ENCODE measurements at regions not wholly inside any gene's neighbourhood (a gene's known extent, or its start where the extent isn't known, plus 50 kb on each side); places are given as distances from the start of the nearest gene placed in this dataset.
"Not testable (repeated sequence)": the region's sequence is repeated elsewhere in the genome, so short reads cannot be mapped to it uniquely, and the experiment has no call there.

DNA sequence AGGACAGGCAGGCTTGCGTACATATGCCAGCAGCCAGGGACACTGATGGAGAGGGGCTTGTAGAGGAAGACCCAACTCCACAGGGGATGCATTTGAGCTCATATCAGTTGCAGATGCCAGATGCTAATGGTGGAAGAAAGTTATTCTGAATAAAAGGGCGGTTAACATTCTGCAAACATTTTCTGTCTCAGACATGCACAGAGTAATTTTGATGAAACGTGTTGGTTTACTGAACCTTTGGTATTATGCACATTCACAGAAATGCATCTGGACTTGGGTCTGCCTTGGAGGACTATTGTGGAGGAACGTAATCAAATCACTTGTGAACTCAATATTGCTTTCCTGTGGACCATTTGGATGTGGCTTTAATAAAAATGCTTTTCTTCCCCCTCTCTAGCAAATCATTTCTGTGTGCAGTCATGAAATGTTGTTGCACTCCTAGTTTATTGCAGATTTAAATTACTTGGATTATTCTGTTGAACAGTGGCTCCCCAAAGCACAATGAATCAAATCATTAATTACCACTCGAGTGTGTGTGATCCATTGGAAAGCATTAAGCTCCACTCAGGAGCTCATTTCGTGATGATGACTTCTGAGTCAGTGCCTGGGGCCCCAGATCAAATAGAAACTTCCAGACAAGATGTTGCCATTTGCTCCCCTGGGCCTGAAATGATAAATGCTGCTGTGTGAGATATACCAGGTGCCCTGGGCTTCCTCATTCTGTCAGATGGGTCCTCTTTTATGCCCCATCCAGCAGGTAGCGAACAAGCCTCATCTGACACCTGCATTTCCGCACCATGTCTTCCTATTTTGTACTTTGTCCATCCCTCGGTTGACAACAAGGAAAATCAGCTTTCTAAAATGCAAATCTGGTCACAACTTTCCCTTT, 697.0 kb upstream of the HS6ST1 start:
- peak; percentile 17 for DNase-seq

DNA sequence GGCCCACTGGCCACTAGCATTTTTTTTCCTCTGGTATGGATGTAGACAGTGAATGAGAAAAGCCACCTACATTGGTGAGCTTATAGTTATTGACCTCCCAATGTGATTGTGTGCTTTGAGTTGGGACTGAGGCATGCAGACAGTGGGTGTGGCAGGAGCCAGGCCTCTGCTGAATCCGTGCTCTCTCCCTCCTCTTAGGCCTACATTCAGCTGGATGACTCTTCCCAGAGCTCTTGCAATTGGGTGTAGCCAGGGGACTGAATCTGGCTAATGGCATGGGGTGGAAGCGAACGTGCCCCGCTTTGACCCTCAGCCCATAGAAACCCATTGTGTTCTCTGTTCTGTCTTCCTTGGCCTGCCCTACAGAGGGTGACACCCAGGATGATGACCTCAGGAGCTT, 698.3 kb upstream of the HS6ST1 start:
- DNase-seq: no peak

- DNase-seq: no peak
These were observed 706.1 kb upstream of the HS6ST1 start for GRCh38 chr2:129024796-129025195.

DNA sequence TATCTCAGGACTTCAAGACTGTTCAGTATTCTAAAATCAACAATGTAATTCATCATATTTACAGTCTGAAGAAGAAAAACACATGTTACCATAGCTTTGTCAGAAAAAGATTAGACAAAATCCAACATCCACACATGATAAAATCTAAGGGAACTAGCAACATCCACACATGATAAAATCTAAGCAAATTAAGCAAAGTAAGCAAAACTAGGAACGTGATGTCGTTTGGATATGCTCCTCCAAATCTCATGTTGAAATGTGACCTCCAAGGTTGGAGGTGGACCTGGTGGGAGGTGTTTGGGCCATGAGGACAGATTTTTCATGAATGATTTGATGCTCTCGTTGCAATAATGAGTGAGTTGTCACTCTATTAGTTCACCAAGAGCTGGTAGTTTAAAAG, 717.3 kb upstream of the HS6ST1 start:
- DNase-seq: peak; percentile 3

GRCh38 chr2:129043677-129044076, 725.0 kb upstream of the HS6ST1 start:
- DNase-seq: not testable (repeated sequence)

GRCh38 chr2:129046475-129046874, 727.8 kb upstream of the HS6ST1 start:
- DNase-seq: not testable (repeated sequence)

DNA sequence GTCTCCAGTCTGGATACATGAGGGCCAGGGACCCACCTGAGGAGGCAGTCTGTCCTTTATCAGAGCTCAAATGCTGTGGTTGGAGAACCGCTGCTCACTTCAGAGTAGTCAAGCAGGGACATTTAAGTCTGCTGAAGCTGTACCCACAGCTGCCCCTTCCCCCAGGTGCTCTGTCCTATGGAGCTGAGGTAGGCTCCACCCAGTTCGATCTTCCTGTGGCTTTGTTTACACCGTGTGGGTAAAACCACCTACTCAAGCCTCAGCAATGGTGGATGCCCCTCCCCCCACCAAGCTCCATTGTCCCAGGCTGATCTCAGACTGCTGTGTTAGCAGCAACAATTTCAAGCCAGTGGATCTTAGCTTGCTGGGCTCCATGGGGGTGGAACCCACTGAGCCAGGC, 731.4 kb upstream of the HS6ST1 start:
- DNase-seq: no peak

DNA sequence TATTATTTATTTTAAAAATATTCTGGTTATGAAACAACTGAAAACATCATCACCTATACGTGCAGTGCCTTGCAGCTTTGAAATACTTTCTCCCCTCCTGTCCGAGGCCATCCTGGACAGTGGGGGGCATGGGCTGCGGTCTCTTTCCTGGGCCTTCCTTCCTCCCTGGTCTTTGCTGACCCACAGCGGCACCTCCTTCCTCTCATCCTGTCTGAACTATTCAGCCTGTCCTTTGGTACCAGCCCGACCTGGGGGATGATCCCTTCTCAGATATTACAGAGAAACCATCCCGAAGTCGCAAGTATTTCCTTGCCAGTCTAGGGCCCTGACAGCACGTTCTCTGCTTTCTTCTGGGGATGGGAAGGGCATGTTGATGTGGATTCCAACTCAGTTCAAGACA, 736.6 kb upstream of the HS6ST1 start:
- no peak for DNase-seq

GRCh38 chr2:129055824-129056223, 737.2 kb upstream of the HS6ST1 start:
- no peak for DNase-seq

- no peak for DNase-seq
These were observed 737.8 kb upstream of the HS6ST1 start for GRCh38 chr2:129056309-129056958.

GRCh38 chr2:129056959-129057317, 738.3 kb upstream of the HS6ST1 start:
- no peak for DNase-seq

- DNase-seq: no peak
These were observed 740.3 kb upstream of the HS6ST1 start for GRCh38 chr2:129058981-129059380.

DNA sequence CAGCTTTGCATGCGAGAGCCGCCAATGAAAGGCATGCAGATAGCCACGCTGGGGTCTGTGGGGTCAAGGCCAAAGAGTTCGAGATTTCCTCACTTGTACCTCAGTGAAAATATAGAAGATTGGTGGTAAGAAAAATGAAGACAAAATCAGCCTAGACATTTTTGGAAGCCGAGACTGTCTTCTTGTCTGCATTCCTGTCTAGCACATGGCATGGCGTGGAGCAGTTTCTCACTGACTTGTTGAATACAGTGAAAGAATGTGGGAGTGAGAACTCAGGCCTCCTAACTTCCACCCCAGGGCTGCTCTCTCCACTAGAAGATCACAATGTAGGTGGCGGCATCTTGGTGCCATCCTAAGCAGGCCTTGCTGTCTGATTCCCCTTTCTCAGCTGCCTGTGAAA, 740.8 kb upstream of the HS6ST1 start:
- no peak for DNase-seq

GRCh38 chr2:129061069-129061768, 742.6 kb upstream of the HS6ST1 start:
- DNase-seq: no peak

DNA sequence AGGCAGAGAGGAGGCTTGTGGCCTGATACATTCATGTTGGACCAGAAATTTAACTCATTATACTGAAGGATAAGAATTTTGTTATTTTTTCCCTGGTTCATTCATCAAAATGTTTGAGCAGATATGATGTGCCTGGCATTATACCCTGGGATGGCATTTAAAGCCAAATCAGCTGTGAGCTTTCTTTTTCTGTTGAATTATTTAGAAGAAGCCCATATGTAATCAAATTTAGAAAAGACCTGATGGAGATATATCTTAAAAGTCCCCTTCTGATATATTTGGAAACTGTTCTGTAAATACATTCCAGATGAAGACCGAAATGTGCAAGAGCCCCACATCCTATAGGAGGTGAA, 743.1 kb upstream of the HS6ST1 start:
- DNase-seq: no peak

- DNase-seq: no peak
These were observed 743.7 kb upstream of the HS6ST1 start for GRCh38 chr2:129062146-129062912.

DNA sequence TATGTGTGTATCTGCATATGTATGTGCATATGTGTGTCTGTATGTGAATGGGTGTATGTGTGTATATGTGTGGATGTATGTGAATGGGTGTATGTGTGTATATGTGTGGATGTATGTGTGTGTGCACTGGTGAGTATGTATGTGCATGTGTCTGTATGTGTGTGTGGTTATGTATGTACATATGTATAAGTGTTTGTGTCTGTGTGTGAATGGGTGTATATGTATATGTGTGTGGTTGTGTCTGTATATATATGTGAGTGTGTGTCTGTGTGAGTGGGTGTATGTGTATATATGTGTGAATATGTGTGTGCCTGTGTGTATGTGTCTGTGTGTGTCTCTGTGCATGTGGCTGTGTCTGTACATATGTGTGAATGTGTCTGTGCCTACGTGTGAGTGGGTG, 748.4 kb upstream of the HS6ST1 start:
- no peak for DNase-seq

- no peak for DNase-seq
These were observed 749.3 kb upstream of the HS6ST1 start for GRCh38 chr2:129067953-129068352.

DNA sequence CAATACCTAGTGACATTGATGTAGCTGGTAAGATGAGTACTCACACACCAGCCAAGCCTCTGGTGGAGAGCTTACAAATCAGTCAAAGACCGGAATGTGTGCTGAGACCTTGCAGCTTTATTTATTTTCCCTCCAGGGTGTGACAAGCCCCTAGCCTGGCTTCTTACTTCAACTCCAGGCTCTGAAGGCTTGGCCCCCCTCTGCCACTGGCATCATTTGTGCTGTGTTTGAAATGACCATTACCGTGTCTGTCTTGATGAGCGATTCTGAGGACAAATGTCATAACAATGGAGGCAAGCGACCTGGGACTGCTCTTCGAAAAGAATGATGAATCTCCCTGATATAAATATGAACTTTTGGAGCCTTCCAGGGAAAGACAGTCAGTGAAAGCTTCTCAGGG, 749.9 kb upstream of the HS6ST1 start:
- DNase-seq: no peak

- DNase-seq: no peak
These were observed 751.4 kb upstream of the HS6ST1 start for GRCh38 chr2:129069875-129070594.

- no peak for DNase-seq
These were observed 752.0 kb upstream of the HS6ST1 start for GRCh38 chr2:129070663-129071062.

DNA sequence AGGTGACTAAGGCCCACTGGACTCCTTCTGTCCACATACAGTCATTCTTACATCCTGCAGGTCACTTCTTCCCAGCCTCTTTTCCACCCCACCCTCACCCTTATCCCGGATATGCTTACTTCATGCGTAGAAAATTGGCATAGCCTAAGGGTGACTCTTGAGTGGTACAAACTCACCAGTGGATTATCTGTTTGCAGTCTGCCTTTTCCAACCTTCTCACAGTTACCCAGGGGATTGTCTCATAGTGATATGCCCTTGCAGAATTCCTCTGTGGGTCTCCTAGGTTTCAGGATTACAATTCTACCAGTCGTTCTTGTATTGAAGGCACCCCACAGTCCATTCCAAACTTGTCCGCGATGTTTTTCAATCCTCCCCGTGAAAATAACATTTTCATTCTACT, 752.9 kb upstream of the HS6ST1 start:
- DNase-seq: no peak

Measured in left kidney (tissue), 1 donor.